Neural progenitor cell (in vitro differentiated cells): ENCODE measurements at regions not wholly inside any gene's neighbourhood (a gene's known extent, or its start where the extent isn't known, plus 50 kb on each side); places are given as distances from the start of the nearest gene placed in this dataset.

Source experiments
- CTCF ChIP-seq: fragments of 200-600 bp; sonication (generic); IDR thresholded peaks from 2 replicates; pipeline ENCODE4 v1.5.1; 2017; ENCODE audit warnings: antibody characterized with exemption, mild to moderate bottlenecking
- EZH2 ChIP-seq: fragments of 200-600 bp; sonication (generic); IDR thresholded peaks from 2 replicates; pipeline ENCODE4 v1.6.1; 2017; ENCODE audit warnings: antibody characterized with exemption, mild to moderate bottlenecking, moderate library complexity

GRCh38 chr16:35516551-35516950 lies 2057.1 kb downstream of the TP53TG3F start:
- TF ChIP-seq CTCF (no peak), EZH2 (no peak)
